ENCODE measurements at regions not wholly inside any gene's neighbourhood (a gene's known extent, or its start where the extent isn't known, plus 50 kb on each side); places are given as distances from the start of the nearest gene placed in this dataset.
"Not testable (repeated sequence)": the region's sequence is repeated elsewhere in the genome, so short reads cannot be mapped to it uniquely, and the experiment has no call there.

GRCh38 chr6:60919652-60920051, 1366.4 kb downstream of the KHDRBS2 start:
- TF ChIP-seq POLR2A (IDR thresholded peaks at IDR 0.05); CTCF (IDR thresholded peaks at IDR 0.05 in 8 of 11, conservative IDR thresholded peaks at IDR 0.05 in 3 of 11): not testable (repeated sequence)
